ENCODE measurements at regions not wholly inside any gene's neighbourhood (a gene's known extent, or its start where the extent isn't known, plus 50 kb on each side); places are given as distances from the start of the nearest gene placed in this dataset.

DNA sequence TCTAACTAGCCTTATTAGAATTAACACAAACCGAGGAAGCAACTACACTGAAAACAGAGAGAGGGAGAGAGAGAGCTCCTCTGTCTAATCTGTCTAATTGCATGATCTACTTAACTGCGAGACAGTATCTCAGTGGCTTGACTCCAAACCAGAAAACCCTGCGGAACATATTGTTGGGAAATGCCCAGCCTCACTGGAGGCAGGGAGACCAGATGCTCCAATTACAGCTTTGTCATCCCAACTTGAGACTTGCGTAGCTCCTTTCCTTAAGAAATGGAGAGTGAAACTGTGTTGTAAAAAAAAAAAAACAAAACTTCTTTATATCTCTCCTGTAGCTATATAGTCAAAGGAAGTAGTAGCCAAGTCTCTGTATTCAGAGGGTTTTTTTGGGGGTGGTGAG, 52.0 kb upstream of the ZNRF2 start:
- TF ChIP-seq, protein P1, sequence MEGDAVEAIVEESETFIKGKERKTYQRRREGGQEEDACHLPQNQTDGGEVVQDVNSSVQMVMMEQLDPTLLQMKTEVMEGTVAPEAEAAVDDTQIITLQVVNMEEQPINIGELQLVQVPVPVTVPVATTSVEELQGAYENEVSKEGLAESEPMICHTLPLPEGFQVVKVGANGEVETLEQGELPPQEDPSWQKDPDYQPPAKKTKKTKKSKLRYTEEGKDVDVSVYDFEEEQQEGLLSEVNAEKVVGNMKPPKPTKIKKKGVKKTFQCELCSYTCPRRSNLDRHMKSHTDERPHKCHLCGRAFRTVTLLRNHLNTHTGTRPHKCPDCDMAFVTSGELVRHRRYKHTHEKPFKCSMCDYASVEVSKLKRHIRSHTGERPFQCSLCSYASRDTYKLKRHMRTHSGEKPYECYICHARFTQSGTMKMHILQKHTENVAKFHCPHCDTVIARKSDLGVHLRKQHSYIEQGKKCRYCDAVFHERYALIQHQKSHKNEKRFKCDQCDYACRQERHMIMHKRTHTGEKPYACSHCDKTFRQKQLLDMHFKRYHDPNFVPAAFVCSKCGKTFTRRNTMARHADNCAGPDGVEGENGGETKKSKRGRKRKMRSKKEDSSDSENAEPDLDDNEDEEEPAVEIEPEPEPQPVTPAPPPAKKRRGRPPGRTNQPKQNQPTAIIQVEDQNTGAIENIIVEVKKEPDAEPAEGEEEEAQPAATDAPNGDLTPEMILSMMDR (IDR thresholded peaks at IDR 0.05), result no peak
- TF ChIP-seq EP300 (IDR thresholded peaks at IDR 0.05) (no peak), POLR2A (IDR thresholded peaks at IDR 0.05) (no peak)

Measured in tibial nerve (tissue), 4 donors.